GM12873 (cell line): ENCODE measurements at regions not wholly inside any gene's neighbourhood (a gene's known extent, or its start where the extent isn't known, plus 50 kb on each side); places are given as distances from the start of the nearest gene placed in this dataset.

Source experiments
- TF ChIP-seq, protein P1 (sequence below): IDR thresholded peaks from 2 replicates; pipeline ENCODE4 v1.5.1; 2012; ENCODE audit warnings: low read depth, mild to moderate bottlenecking, moderate library complexity, low read length, control low read depth; ENCODE audit not compliant: insufficient read depth; ENCODE audit errors: missing control alignments

DNA sequence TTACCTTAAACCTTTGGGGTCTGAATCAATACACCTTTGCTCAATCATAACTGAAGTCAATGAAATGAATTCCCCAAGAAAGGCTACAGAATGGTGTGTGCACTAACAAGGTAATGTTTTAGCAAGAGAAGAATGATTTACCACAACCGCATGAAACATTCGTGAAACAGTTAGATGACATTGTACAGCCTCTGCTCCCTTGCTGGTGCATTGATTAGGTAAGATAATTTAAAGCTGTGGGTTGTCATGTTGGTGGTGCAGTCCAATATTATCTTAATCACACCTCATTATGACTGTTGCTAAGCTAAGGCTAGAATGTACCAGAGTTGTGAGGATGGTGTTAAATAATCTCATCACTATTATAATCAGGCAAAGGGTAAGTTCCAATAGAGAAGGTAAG is 1673.2 kb upstream of the PRR20A start:
- TF ChIP-seq, protein P1, sequence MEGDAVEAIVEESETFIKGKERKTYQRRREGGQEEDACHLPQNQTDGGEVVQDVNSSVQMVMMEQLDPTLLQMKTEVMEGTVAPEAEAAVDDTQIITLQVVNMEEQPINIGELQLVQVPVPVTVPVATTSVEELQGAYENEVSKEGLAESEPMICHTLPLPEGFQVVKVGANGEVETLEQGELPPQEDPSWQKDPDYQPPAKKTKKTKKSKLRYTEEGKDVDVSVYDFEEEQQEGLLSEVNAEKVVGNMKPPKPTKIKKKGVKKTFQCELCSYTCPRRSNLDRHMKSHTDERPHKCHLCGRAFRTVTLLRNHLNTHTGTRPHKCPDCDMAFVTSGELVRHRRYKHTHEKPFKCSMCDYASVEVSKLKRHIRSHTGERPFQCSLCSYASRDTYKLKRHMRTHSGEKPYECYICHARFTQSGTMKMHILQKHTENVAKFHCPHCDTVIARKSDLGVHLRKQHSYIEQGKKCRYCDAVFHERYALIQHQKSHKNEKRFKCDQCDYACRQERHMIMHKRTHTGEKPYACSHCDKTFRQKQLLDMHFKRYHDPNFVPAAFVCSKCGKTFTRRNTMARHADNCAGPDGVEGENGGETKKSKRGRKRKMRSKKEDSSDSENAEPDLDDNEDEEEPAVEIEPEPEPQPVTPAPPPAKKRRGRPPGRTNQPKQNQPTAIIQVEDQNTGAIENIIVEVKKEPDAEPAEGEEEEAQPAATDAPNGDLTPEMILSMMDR: no peak

DNA sequence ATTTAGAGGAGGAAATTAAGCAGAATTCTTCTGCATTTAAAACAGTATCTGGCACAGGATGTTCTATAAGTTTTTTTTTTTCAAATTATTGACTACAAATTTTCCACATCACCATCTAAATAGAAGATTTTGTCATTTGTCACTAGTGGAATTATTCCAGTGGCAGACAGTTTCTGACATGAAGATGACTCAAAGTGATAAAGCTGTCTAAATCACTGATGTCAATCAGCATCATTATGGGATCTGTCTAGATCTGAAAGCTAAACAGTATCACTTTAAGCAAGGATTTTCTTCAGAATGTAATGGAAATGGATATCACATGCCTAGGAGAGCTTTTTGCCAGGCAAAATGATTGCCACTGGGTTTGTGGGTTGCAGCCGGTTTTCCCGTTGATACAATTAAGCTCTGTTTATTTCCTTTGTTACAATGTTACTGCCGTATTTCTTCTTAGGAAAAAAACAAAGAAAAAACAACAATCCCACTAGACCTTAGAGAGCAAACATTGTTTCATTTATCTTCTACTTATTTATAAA is 1657.0 kb upstream of the PRR20A start:
- TF ChIP-seq, protein P1: no peak

DNA sequence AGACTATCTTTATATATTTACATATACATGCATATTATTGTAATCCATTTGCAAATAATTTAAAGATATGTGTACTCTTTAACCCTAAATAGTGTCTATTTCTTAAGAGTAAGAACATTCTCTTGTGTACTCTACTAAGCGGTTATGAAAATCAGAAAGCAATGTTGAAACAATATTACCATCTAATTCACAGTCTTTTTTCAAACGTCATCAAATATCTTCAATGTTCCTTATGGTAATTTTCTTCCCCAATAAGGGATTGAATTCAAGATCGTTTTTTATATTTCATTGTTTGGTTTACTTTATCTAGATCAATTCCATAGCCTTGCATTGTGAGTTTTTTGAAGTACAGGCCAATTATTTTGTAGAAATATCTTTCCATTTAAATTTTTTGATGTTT is 1647.4 kb upstream of the PRR20A start:
- TF ChIP-seq, protein P1: no peak

DNA sequence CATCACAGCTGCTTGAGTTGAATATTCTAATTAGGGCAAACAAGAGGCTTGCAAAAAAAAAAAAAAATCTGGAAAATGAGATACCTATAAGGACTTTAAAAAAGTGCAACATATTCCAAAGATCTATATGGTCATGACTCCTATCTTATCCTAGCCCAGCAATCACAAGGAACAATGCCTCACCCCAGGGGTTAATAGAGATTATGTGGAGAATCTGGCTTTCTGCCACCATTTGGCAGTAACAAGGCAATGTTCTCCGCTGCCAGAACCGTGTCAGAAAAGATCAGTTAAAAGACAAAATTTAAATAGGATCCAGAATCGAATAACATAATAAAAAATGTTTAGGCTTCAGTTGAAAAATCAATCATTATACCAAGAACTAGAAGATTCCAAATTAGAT is 1643.2 kb upstream of the PRR20A start:
- TF ChIP-seq, protein P1: no peak

DNA sequence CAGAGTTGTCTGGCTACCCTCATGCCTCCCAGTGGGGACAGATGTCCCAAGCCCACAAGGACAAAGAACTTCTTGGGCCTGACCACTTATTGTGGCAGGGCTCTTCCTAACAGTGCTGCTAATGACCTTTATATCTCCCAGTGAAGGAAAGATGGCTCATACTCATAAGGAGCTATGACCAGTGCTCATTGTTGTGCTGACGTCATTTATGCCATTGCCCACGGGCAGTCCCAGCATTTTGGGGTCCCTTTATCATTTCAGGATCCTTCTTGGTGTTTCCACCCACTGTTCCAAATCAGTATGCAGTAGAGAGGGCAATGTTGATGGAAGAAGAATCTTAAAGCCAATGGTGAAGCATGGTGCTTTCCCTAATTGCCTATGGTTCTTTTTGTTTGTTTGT is 1640.0 kb upstream of the PRR20A start:
- TF ChIP-seq, protein P1: no peak

DNA sequence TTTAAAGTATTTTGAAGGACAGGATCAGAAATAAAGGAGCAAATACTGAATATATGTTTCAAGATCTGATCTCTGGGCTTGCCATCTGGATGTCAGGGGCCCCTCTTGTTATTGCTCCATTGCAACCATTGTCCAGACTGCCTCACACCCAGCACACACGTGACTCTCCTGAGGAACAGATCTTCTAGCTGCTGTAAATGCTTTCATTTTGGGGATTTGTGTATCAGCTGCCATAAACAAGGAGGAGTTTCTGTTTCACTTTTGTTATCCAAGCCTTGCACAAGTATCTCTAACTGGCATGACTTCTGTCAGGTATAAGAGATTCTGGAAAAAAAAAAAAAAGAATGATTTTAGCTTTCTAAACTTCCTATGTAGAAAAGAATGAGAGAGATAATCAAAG is 1624.1 kb upstream of the PRR20A start:
- TF ChIP-seq, protein P1: no peak

DNA sequence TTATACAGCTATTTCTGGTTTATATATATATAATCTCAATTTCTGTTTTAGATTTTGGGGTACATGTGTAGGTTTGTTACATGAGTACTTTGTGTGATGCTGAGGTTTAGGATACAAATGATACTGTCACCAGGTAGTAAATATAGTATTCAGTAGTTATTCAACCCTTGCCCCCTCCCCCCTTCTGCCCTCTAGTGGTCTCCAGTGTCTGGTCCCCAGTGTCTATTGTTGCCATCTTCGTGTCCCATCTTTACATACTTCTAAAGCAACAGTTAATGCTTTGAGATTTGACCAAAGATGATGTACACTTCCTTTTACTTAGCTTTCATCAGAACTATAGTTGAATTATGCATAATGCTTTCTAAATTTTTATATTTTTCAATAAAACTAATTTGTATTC is 1623.4 kb upstream of the PRR20A start:
- TF ChIP-seq, protein P1: peak; percentile 13
